ENCODE measurements at regions not wholly inside any gene's neighbourhood (a gene's known extent, or its start where the extent isn't known, plus 50 kb on each side); places are given as distances from the start of the nearest gene placed in this dataset.

DNA sequence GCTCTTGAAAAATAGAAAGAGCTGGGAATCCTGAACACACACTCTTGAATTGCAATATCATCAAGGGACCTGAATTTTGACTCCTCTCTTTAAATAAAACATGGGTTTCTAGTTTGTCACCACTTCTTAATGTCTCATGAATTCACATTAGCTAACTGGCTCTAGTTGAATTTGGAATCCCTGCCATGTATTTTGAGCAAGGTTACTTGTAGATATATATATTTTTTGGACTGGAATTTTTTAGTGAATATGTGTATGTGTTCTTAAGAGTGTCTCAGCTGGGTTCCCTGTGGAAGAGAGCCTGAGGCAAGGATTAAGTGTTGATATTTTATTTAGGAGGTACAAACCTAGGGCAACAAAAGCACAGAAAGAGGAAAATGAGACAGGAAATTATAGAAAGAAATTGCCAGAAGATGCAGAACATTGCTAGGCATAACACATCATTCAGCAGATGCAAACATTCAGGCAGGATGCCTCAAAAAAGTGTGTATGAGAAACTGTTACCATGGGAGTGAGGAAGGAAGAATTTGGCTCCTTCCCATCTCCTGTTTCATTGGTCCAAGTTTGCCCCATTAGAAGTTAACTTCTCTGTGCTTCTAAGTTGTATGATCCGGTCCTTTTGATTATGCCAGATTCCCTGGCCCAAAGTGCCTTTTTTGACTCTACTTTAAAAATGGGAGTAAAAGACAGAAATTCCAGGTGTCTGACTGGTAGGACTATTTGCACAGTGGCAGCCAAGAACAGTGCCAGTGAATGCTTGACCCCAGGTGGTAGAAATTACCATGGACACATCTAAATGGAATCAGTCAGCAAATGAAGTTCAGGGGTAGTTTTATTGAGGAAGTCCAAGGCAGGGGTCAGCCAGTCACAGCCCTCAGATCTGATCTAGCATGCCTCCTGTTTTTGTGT is 253.7 kb upstream of the TGFBR2 start:
- Histone ChIP-seq H3K36me3 (no peaks in the 10 kb centered on the region), H3K27ac (no peak overlapping the region), H3K4me3 (ENCODE audit: low read depth in 1 of 2, low read length in 1 of 2) (no peak overlapping the region), H3K9me3 (no peaks in the 10 kb centered on the region), H3K4me1 (ENCODE audit: control insufficient read depth in 1 of 2, insufficient read depth in 1 of 2, low read depth in 1 of 2, low read length in 1 of 2) (peaks cover 0 to 12% of the 10 kb centered on the region in 2 experiments), H3K27me3 (no peaks in the 10 kb centered on the region)
- TF ChIP-seq CTCF (IDR thresholded peaks at IDR 0.05) = no peak

GRCh38 chr3:30353711-30354467 is 252.5 kb upstream of the TGFBR2 start:
- Histone ChIP-seq H3K36me3 (no peaks in the 10 kb centered on the region), H3K4me3 (ENCODE audit: low read depth in 1 of 2, low read length in 1 of 2) (no peak overlapping the region), H3K27me3 (no peaks in the 10 kb centered on the region), H3K4me1 (ENCODE audit: control insufficient read depth in 1 of 2, insufficient read depth in 1 of 2, low read depth in 1 of 2, low read length in 1 of 2) (peaks cover 0 to 12% of the 10 kb centered on the region in 2 experiments), H3K27ac (no peak overlapping the region), H3K9me3 (no peaks in the 10 kb centered on the region)
- TF ChIP-seq CTCF (IDR thresholded peaks at IDR 0.05) = no peak

GRCh38 chr3:30354513-30354912 is 251.9 kb upstream of the TGFBR2 start:
- Histone ChIP-seq H3K4me1 (ENCODE audit: control insufficient read depth in 1 of 2, insufficient read depth in 1 of 2, low read depth in 1 of 2, low read length in 1 of 2) (peaks cover 0 to 12% of the 10 kb centered on the region in 2 experiments), H3K36me3 (no peaks in the 10 kb centered on the region), H3K9me3 (no peaks in the 10 kb centered on the region), H3K27ac (no peak overlapping the region), H3K4me3 (ENCODE audit: low read depth in 1 of 2, low read length in 1 of 2) (no peak overlapping the region), H3K27me3 (no peaks in the 10 kb centered on the region)
- TF ChIP-seq CTCF (IDR thresholded peaks at IDR 0.05) = no peak

DNA sequence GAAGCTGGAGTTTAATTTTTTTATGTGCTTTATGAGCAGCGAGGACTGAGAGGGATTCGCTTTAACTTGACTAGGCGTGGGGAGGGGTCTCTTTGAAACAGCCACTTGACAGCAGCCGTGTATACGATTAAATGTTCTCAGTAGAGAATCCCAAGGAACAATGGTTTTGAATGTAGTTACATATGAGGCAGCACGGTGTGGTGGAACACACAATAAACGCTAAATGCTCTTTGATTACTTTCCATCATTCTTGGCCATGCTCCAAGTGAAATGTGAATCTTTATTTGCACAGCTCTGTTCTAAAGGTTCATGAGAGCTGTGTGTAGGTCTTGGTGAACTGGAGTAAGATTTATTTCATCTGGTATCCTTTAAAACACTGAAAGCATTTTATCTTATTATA is 251.4 kb upstream of the TGFBR2 start:
- Histone ChIP-seq H3K27ac (no peak overlapping the region), H3K36me3 (no peaks in the 10 kb centered on the region), H3K4me1 (ENCODE audit: control insufficient read depth in 1 of 2, insufficient read depth in 1 of 2, low read depth in 1 of 2, low read length in 1 of 2) (peaks cover 0 to 12% of the 10 kb centered on the region in 2 experiments), H3K27me3 (no peaks in the 10 kb centered on the region), H3K9me3 (no peaks in the 10 kb centered on the region), H3K4me3 (ENCODE audit: low read depth in 1 of 2, low read length in 1 of 2) (no peak overlapping the region)
- TF ChIP-seq CTCF (IDR thresholded peaks at IDR 0.05) = no peak

- Histone ChIP-seq H3K4me1 (ENCODE audit: control insufficient read depth in 1 of 2, insufficient read depth in 1 of 2, low read depth in 1 of 2, low read length in 1 of 2) (peaks cover 0 to 12% of the 10 kb centered on the region in 2 experiments), H3K9me3 (no peaks in the 10 kb centered on the region), H3K4me3 (ENCODE audit: low read depth in 1 of 2, low read length in 1 of 2) (no peak overlapping the region), H3K27ac (no peak overlapping the region), H3K27me3 (no peaks in the 10 kb centered on the region), H3K36me3 (no peaks in the 10 kb centered on the region)
- no peak for TF ChIP-seq CTCF (IDR thresholded peaks at IDR 0.05)
These were observed 250.8 kb upstream of the TGFBR2 start for GRCh38 chr3:30355622-30356021.
